ENCODE measurements at regions not wholly inside any gene's neighbourhood (a gene's known extent, or its start where the extent isn't known, plus 50 kb on each side); places are given as distances from the start of the nearest gene placed in this dataset.

GRCh38 chr5:124234022-124234769 lies 512.2 kb downstream of the ZNF608 start:
- Histone ChIP-seq H3K27me3 (replicated peaks; ENCODE audit: insufficient read depth) (no peaks in the 10 kb centered on the region), H3K36me3 (no peaks in the 10 kb centered on the region), H3K9me3 (no peaks in the 10 kb centered on the region), H3K4me1 (ENCODE audit: control insufficient read depth in 1 of 2, low read depth in 2 of 2) (no peaks in the 10 kb centered on the region), H3K4me3 (no peak overlapping the region), H3K27ac (no peak overlapping the region)
- DNase-seq (ENCODE audit: low spot score) (no peak), ATAC-seq (ENCODE audit: insufficient number of reproducible peaks, low FRiP score, low read depth) (no peak)
- no peak for TF ChIP-seq CTCF (IDR thresholded peaks at IDR 0.05)

- DNase-seq (ENCODE audit: low spot score): no peak
- Histone ChIP-seq H3K27me3 (replicated peaks; ENCODE audit: insufficient read depth) (no peaks in the 10 kb centered on the region), H3K4me3 (no peak overlapping the region), H3K9me3 (no peaks in the 10 kb centered on the region), H3K4me1 (ENCODE audit: control insufficient read depth in 1 of 2, low read depth in 2 of 2) (no peaks in the 10 kb centered on the region), H3K27ac (no peak overlapping the region), H3K36me3 (no peaks in the 10 kb centered on the region)
- no peak for TF ChIP-seq CTCF (IDR thresholded peaks at IDR 0.05)
- no peak for ATAC-seq (ENCODE audit: insufficient number of reproducible peaks, low FRiP score, low read depth)
Observed at GRCh38 chr5:124232515-124232914, 513.9 kb downstream of the ZNF608 start.

GRCh38 chr5:124231802-124232201 lies 514.6 kb downstream of the ZNF608 start:
- ATAC-seq (ENCODE audit: insufficient number of reproducible peaks, low FRiP score, low read depth): no peak
- TF ChIP-seq CTCF (IDR thresholded peaks at IDR 0.05): no peak

GRCh38 chr5:124231230-124231629 lies 515.2 kb downstream of the ZNF608 start:
- Histone ChIP-seq H3K9me3 (no peaks in the 10 kb centered on the region), H3K27ac (no peak overlapping the region), H3K4me1 (ENCODE audit: control insufficient read depth in 1 of 2, low read depth in 2 of 2) (no peaks in the 10 kb centered on the region), H3K36me3 (no peaks in the 10 kb centered on the region), H3K4me3 (no peak overlapping the region), H3K27me3 (replicated peaks; ENCODE audit: insufficient read depth) (no peaks in the 10 kb centered on the region)
- TF ChIP-seq CTCF (IDR thresholded peaks at IDR 0.05): no peak
- DNase-seq (ENCODE audit: low spot score): no peak
- no peak for ATAC-seq (ENCODE audit: insufficient number of reproducible peaks, low FRiP score, low read depth)

More at GRCh38 chr5:124231802-124232201, 514.6 kb downstream of the ZNF608 start:
- no peaks in the 10 kb centered on the region for H3K4me1 ChIP-seq (ENCODE audit: control insufficient read depth in 1 of 2, low read depth in 2 of 2)
- H3K27ac ChIP-seq: no peak overlapping the region
- DNase-seq (ENCODE audit: low spot score): no peak
- H3K36me3 ChIP-seq: no peaks in the 10 kb centered on the region
- no peaks in the 10 kb centered on the region for H3K27me3 ChIP-seq (replicated peaks; ENCODE audit: insufficient read depth)
- H3K4me3 ChIP-seq: no peak overlapping the region
- no peaks in the 10 kb centered on the region for H3K9me3 ChIP-seq

GRCh38 chr5:124230456-124230855 lies 516.0 kb downstream of the ZNF608 start:
- no peak overlapping the region for H3K4me3 ChIP-seq
- ATAC-seq (ENCODE audit: insufficient number of reproducible peaks, low FRiP score, low read depth) (no peak), DNase-seq (ENCODE audit: low spot score) (no peak)
- no peak overlapping the region for H3K27ac ChIP-seq
- H3K27me3 ChIP-seq (replicated peaks; ENCODE audit: insufficient read depth): no peaks in the 10 kb centered on the region
- H3K36me3 ChIP-seq: no peaks in the 10 kb centered on the region
- TF ChIP-seq CTCF (IDR thresholded peaks at IDR 0.05): no peak
- H3K9me3 ChIP-seq: no peaks in the 10 kb centered on the region
- no peaks in the 10 kb centered on the region for H3K4me1 ChIP-seq (ENCODE audit: control insufficient read depth in 1 of 2, low read depth in 2 of 2)

All from thoracic aorta (tissue), 2 donors.